ENCODE measurements at regions not wholly inside any gene's neighbourhood (a gene's known extent, or its start where the extent isn't known, plus 50 kb on each side); places are given as distances from the start of the nearest gene placed in this dataset.
"Not testable (repeated sequence)": the region's sequence is repeated elsewhere in the genome, so short reads cannot be mapped to it uniquely, and the experiment has no call there.

DNA sequence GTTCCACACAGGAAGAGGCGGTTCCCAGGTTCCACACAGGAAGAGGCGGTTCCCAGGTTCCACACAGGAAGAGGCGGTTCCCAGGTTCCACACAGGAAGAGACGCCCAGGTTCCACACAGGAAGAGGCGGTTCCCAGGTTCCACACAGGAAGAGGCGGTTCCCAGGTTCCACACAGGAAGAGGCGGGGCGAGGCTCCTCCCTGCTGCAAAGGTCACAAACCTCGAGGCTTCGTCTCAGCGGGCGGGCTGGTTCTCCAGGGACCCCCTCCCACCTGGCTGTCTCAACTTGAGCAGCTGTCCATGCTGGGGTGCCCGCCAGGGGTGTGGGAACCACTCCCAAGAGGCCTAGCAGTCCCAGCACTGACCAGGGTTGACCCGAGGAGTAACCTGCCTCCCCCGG is 94.3 kb upstream of the RUFY1 start:
- not testable (repeated sequence) for DNase-seq (ENCODE audit: low spot score)

DNA sequence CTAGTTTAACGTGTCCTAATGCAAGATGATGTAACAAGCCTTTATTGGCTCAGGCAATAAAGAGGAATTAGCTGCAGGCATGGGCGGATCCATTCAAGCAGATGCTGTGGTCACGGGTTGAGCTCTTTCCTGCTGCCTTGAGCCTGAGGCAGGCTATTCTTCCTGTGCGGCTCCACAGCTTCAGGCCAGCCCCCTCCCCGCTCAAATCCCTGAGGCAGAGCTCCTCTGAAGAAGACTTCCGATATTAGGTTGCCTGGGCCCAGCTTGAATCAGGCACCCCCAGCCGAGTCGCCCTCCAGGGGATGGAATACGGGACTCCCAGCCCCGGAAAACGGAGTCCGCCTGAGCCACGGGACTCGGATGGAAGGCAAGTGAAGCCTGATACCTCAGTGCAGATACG is 95.0 kb upstream of the RUFY1 start:
- no peak for DNase-seq (ENCODE audit: low spot score)

DNA sequence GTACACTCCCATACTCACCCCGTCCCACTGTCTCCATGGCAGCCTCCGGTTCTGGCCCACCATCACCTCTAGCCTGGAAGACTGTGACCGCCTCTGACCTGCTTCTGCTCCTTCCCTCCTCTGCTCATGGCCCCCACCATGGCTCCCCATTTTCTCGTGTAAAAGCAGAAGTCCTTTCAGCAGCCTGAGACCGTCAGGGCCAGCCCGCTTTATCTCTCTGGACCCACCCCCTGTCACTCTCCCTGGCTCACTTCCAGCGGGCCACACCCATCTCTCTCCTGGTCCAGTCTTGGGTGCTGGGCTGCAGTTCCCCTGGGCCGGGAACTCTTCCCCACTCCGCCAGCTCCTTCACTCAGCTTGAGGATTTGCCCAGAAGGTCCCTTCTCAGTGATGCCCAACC is 96.0 kb upstream of the RUFY1 start:
- DNase-seq (ENCODE audit: low spot score), result no peak

DNA sequence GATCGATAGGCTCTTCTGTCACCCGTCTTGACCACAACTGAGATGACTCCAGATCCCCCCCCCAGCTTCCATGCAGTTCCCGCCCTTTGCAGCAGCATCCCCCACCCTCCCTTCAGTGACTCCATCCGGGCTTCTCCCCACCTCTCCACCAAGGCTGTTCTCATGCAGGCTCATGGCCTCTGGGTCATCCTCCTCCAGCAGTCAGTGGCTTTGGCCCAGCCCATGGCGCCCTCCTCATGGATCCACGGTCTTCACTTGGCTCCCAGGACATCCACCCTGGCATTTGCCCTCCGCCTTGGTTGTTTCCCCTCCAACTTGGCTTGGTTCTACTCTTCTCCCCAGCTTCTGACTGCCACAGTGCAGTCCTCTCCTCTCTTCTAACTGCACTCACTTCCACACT is 96.7 kb upstream of the RUFY1 start:
- DNase-seq (ENCODE audit: low spot score), result no peak

DNA sequence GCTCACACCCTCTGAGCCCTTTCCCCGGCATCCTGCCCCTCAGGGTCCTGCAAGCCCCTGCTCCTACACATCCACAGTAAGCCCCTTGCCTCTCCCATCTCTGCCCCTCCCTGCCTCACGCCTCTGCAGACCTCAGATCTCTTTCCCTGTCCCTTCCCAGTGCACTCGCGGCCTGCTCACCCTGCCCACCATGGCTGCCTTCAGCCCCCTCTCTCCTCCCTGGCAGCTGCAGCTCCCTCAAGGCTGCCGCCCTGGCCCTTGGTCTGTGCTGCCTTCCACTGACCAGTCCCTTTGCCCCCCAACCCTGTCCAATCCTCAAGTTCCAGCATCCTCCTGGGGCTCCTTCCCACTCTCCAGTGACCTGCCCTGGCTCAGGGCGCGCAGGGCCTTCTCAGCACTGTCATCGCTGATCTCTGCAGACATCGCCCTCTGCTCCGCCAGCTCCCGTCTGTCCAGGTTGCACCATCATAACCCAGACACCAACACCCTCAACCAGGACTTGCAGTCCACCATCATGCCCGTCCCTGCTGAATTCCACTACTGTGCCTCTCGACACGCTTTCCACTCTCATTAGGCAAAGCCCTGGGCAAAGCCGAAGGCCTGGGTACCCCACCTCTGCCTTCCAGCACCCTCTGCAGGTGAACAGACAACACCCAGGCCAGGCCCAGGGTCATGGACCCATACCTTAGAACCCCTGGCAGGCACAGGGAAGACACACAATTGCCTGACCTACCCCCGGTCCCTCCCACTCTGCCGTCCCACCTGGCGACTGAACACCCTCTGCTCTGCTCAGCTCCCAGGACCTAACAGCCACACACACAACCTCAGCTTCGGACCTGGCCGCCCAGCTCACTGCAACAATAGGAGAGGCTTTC is 97.8 kb upstream of the RUFY1 start:
- DNase-seq (ENCODE audit: low spot score), result no peak

DNA sequence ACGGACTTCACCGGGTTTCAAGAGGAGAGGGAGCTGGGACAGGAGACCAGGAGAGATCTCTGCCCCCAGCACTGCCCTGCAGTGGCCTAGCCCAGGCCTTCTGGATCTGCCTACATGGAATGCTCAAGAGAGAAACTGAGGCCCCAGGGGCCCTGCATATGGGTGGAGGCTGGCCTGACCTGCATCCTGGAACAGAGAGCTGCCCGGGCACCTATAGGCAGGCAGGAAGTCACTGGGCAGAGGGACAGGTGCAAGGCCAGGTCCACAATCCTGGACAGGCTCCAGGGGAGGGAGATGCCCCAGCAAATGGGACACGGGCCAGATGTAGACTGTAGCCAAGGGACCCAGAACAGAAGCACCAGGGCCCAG is 98.5 kb upstream of the RUFY1 start:
- DNase-seq (ENCODE audit: low spot score), result no peak

DNA sequence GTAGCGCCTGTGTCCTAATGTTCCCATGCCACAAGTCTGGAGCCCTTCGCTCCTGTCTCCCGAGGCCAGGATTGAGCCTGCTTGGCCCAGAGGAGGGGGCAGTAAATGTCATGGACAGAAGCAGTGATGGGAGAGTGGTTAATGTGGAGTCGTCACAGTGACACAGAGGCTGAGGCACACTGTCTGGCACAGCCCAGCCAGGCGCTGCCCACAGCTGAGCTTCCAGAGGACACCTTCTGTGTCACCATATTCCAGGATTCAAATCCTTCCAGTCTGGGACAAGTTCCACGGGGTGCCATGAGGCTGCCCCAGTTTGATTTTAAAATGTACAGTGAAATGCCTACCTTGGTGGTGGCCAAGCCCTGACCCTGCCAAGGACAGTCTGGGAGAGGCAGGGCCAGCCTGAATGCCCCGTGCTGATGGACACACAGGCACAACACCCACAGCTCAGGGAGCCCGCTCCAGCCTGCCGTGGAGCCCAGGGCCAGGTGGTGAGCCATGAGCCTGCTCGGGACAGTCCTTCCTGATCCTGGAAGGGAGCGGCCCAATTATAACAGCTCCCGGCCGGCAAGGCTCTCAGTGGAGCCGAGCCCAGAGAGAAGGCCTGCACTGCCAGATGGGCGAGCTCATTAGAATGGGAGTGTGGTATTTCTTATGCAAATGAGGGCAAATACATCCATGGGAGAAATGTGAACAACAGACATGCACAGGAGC is 99.1 kb upstream of the RUFY1 start:
- no peak for DNase-seq (ENCODE audit: low spot score)

DNA sequence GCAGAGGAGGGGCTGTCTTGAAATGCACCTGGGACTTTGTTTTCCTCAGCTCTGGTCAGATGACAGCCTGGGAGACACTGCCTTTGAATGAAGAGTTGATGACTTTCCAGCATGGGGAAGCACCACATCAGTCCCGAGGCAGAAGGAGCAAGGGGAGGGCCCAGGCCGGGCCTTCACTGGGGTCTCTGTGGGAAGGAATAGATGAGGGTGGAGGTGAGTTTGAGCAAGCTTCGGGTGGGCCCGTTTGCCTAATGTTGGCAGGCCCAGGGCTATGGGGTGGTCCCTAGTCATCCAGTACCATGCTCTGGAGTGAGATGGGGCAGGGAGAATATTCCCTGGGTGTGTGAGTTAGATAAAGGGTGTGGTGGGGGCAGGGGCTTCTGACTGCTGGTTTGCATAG is 100.4 kb upstream of the RUFY1 start:
- DNase-seq (ENCODE audit: low spot score), result not testable (repeated sequence)

DNA sequence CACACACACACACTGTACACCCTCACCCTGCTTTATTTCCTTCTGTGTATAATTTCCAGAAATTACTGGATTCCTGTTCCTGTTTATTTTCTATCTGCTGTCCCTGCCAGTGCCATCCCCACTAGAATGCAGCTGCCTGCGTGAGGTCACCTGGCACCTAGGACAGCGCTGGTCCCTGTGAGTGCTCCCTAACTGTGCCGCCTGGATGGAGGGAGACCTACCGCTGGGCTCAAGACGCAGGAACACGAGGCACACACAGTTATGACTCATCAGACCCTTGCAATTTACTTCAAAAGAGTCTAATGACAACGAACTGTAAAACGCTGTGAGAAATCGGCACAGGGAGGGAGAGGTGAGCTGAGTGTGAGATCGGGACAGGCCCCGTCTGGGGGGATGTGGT is 102.1 kb upstream of the RUFY1 start:
- not testable (repeated sequence) for DNase-seq (ENCODE audit: low spot score)

DNA sequence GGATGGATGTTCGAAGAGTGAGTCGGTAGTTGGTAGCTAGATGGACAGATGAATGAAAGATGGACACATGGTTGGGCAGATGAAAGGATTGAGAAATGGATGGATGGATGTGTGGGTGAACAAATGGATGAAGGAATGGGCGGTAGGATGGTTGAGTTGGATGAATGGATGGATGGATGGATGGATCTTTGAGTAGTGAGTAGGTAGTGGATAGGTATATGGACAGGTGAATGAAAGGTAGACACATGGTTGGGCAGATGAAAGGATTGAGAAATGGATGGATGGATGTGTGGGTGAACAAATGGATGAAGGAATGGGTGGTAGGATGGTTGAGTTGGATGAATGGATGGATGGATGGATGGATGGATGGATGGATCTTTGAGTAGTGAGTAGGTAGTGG is 97.0 kb upstream of the ADAMTS2 start:
- DNase-seq (ENCODE audit: low spot score), result not testable (repeated sequence)

DNA sequence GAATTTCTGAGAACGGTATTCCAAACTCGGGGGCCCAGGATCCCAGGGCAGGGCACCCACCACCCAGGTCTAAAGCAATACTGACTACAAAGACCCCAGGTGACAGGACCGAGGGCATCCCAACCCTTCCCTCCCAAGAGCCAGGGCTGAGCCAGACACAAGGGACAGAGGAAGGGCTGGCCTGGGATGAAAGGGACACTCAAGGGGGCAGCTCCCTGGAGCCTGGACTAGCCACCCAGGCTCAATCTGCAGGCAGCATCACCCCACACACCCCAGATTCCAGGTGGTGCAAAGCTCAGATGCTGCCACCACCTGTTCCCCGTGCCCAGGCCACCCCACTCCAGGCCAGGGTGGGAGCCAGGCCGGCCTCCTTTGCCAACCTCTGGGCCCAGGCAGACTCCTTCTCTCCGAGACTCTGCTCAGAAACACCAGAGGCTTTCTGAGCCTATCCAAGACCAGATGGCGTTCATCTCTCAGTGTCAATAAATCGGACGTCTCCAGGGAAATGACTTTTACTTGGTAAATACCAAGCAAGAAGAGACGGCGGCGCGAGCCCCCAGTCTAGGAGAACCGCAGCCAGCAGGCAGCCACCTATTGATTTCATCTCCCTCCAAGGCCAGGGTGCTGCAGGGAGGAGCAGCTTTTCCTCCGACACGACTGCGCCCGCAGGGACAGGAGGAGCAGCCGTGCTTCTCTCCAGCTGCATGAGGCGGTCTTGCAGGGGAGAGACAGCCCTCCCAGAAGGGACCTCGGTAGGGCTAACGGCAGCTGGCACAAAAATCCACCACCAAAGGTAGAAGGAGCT is 94.1 kb upstream of the ADAMTS2 start:
- DNase-seq (ENCODE audit: low spot score), result no peak

DNA sequence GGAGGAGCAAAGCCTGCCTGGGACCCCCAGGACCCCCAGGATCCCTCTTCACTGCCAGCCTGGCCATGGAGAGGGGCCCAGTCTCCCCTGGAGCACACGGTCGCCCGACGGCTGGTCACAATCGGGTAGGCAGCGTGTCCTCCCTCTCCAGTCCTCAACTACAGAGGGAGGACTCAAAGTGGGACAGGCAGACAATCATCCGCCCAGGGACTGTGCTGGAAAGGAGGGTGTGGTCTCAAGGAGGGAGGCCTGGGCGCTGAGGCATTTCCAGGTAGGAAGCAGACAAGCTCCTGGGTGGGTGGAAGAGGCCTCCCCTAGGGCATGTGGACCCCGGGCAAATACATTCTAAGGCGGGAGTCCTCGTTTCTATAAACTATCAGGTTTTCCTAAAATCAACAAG is 93.2 kb upstream of the ADAMTS2 start:
- no peak for DNase-seq (ENCODE audit: low spot score)

DNA sequence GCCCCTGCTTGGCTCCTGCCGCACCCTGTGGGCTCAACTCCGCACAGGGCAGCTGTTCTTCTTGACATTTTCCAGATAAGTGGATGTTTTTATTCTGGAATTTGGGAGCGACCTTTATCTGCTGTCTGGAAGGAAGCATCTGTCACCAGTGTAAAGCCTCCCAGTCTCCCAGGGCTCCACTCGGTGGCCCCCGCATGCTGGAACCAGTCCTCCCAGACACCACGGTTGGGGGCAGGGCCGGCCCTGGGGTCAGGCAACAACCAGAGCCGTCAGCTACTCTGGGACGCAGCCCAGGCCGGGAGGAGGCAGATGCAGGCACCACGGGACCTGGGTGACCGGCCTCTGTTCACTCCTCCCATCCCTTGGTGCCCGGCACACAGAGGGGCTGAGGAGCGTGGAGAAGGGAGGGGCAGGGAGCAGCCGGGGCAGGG is 92.8 kb upstream of the ADAMTS2 start:
- DNase-seq (ENCODE audit: low spot score), result peak; percentile 53

DNA sequence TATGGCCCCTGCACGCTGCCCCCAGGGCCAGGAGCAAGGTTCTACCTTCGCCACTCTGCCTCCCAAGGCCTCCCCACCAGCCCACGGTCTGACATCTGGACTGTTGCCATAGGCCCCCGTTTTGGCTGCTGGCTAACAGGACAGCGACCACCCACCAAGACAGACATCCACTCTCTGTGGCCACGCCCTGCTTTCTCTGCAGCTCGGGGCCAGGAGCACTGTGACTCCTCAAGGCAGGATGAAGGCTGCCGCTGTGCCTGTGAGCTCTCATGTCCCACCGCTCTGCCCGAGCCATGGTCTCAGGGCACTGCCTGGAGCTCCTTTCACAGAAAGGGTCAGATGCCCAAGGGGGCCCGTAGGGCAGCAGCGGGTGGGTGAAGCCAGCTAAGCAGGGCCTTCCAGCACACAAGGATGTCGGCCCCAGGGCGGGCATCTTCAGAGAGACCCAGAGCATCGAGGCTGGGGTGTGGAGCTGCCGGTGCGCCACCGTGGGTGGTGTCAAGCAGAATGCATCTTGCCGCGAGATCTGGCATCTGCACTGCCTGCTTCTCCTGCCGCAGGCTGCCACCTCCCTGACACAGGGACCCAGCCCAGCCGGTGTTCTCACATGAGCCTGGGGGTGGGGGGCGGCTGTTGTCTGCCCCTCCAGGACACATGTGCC is 92.2 kb upstream of the ADAMTS2 start:
- DNase-seq (ENCODE audit: low spot score), result no peak

DNA sequence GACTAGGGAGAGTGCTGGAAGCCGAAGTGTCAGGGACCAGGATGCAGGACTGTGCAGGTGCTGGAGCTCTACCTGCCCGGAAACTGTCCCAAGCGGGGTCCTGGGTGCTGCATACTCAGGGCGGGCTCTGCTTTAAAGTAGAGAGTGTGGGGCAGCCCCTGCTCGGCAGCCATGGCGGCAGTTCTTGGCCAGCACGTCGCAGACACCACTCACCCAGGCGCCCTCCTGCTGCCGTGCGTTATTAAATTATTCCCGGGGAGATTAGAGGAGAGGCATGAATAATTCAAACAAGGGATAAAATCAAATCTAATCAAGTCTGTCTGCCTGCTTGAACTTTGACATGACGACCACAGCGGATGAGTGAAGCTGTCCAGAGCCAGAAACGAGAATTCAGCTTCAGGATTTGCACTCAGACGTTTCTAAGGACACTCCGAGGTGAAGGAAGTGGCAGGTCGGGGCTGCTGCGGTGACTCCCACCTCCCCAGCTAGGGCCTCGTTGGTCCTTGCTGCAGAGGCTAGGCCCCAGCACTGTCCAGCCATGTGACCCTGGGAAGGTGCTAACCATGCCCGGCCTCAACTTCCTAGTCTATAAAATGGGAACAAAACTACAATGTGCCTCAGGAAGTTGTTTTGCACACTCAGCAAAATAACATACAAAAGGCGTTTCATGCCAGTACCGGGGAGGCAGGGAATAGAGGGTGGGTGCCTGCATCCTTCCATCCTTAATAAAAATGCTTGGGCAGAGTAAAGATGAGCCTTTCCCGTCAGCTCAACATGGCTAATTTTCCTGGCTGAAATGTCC is 91.3 kb upstream of the ADAMTS2 start:
- no peak for DNase-seq (ENCODE audit: low spot score)

DNA sequence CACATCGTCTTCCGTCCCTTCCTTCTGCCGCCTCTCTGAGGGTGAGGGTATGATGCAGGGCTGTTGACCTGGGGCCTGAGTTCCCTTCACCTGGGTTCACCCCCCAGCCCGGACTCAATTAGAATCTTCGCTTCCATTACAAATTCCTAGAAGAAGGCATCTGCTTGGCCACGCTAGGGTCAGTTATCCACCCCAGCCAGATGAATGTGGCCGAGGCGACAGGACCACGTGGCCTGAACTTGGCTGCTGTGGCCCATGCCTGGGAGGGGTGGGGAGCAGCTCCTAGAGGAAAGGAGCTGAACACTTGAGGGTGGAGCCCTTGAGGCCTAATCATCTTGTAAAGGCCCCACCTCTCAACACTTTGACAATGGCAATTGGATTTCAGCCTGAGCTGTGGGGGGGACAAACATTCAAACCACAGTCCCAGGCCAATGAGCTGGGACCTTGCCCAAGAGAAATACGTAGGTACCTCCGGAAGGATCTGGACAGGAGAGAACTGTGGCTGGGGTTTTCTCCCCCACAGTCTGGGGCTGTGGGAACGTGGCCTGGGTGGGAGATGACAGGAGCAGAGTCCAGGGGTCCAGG is 90.6 kb upstream of the ADAMTS2 start:
- no peak for DNase-seq (ENCODE audit: low spot score)

DNA sequence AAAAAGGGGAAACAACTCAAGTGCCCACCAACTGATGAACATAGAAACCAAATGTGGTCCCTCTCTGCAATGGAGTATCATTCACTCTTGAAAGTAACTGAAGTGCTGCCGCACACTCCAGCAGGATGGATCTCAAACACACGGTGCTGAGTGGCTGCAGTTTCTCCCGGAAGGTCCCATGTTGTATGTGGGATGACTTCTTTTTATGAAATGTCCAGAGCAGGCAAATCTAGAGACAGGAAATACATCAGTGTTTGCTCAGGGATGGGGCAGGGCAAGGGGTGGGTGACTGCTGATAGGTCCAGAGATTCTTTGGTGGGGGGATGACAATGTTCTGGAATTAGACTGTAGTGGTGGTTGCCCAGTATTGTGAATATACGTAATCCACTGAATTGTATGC is 89.9 kb upstream of the ADAMTS2 start:
- DNase-seq (ENCODE audit: low spot score), result no peak

DNA sequence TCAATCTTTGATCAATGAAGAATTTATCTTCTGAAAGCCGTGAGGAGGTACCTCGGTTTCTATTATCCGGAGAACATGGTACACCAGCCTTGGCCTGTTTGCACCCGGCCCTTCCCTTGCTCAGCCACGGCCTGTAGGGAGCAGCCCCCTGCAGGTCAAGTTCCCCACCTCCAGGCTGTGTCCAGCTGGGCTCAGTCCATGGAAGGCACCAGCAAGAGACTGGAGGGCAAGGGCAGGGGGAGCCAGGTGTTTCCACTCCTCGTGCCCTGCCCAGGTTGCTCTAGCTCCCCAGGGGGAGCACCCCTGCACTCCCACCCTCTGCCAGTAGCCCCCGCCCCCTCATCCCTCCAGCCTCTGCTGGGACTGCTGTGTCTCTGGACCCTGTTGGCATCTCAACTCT is 87.3 kb upstream of the ADAMTS2 start:
- DNase-seq (ENCODE audit: low spot score), result no peak

DNA sequence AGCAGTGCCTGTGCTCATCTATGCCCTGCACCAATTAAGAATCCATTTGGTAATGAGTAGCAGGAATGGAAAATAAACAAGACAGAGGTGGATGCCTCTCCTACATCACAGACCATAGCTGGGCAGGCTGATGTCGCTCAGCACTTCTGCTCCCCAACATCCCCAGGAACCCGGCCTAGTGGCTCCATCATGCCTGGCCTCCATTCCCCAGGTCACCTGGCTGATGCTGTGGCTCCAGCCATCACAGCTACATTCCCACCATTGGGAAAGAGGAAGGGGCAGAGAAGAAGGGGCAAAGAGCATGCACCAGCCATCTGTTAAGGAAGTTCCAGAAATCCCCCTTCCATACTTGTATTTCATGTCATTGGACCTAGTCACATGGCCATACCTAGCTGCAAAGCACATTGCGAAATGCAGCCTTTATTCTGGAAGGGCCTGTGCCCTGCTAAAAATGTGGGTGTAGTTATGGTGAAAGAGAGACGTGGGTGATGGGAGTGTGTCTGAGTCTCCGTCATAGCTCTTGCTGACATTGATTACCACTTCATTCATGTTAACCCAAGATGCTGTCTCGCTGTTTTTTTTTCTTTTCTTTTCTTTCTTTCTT is 86.1 kb upstream of the ADAMTS2 start:
- no peak for DNase-seq (ENCODE audit: low spot score)

Measured in mucosa of gallbladder (tissue), 1 donor.